ENCODE measurements at regions not wholly inside any gene's neighbourhood (a gene's known extent, or its start where the extent isn't known, plus 50 kb on each side); places are given as distances from the start of the nearest gene placed in this dataset.

DNA sequence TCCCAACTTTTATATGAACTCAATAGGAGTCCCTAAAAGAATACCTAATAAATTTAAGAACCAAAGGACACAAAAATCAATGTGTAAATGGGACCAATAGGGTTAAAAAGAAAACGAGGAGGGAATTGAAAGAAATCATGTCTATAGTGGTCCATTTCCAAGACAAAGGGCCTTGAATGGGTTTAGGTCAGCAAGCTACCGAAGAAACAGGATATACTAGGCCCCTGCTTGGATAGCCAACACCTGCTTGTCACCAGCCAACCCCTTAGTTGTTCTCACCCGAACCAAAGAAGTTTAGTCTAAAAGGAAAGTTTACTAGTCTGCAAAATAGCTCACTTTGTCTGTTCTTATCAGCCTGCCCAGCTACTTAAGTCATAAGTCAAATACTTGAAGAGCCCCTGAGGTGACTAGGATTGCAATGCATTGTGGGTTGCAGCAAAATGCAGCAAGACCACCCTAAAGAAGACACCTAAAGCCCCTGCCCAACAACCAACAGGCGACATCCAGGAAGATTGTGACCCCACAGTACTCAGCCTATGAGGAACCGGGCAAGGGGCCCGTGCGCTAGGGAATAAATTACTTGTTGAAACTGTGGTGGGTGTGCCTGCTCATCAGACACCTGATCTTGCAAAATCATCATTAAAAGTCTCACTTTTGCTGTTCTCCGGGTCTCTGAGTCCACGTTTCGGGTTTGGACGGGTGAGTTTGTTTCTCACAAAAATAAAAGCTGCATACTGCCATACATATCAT is 183.9 kb upstream of the PPP1R26 start:
- DNase-seq (ENCODE audit: low spot score): peak; percentile 24
- H3K4me3 ChIP-seq: no peak overlapping the region
- TF ChIP-seq, protein P1, sequence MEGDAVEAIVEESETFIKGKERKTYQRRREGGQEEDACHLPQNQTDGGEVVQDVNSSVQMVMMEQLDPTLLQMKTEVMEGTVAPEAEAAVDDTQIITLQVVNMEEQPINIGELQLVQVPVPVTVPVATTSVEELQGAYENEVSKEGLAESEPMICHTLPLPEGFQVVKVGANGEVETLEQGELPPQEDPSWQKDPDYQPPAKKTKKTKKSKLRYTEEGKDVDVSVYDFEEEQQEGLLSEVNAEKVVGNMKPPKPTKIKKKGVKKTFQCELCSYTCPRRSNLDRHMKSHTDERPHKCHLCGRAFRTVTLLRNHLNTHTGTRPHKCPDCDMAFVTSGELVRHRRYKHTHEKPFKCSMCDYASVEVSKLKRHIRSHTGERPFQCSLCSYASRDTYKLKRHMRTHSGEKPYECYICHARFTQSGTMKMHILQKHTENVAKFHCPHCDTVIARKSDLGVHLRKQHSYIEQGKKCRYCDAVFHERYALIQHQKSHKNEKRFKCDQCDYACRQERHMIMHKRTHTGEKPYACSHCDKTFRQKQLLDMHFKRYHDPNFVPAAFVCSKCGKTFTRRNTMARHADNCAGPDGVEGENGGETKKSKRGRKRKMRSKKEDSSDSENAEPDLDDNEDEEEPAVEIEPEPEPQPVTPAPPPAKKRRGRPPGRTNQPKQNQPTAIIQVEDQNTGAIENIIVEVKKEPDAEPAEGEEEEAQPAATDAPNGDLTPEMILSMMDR (IDR thresholded peaks at IDR 0.05): no peak
- H3K27ac ChIP-seq: no peak overlapping the region

DNA sequence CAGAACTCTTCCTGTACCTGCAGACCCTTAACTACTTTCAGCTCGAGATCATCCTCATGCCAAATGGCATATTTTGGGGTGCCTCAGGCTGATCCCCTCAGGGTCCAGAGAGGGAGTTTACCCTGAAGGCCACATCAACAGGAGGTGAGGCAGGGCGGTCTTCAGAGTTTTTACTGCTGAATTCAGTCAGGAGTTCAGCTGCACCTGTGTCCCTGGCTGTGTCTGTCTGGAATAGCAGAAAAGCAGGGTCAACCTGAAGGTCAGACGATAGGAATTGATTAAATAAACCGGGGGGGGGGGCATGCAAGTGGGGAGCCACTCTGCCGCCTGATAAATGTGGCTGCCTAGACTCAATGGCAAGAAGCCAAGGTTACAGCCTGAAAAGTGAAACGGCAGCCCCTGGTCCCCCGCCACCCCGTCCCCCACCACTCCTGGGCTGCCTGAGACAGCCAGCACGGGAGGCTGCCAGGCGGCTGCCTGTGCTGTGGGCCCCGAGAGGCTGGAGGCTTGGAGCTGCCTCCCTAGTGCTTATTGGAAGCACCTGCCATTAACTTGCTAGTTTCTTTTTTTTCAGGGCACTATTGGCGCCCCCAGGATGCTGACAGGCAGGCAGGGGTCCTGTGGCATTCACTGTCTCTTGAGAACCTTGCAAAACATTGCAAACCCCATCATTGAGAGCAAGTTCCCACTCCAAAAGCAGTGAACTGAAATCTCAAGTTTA is 182.7 kb upstream of the PPP1R26 start:
- peak; percentile 46 for DNase-seq (ENCODE audit: low spot score)
- no peak overlapping the region for H3K4me3 ChIP-seq
- TF ChIP-seq, protein P1 (IDR thresholded peaks at IDR 0.05): no peak
- H3K27ac ChIP-seq: no peak overlapping the region

DNA sequence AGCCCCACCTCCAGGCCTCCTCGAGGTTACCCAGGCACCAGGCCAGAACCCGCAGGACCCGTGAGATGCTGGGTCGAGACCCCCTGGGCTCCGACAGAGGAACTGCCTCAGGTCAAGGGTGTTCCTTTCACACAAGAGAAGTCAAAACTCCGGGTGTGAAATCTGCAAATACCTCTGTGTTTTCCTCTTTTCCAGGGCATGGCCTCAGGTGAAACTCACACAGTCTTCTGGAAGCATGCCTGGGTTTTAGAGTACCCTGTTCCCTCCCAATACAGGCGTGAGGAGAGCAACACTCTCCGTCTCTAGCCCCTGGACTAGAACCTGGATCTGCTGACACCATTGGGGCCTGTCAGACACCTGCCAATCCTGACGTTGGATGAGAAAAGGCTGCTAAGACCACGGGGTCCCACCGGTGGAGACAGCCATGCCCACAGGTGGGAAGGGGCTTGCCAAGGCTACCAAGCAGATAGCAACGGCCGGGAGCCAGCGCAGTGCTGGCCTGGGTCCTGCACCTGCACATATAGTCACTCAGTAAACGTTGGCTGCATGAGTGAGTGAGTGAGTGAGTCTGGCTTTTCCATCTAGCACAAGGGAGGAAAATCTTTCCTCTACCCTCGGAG is 182.0 kb upstream of the PPP1R26 start:
- Histone ChIP-seq H3K27ac (no peak overlapping the region), H3K4me3 (no peak overlapping the region)
- DNase-seq (ENCODE audit: low spot score): peak; percentile 60
- TF ChIP-seq, protein P1 (IDR thresholded peaks at IDR 0.05): no peak

DNA sequence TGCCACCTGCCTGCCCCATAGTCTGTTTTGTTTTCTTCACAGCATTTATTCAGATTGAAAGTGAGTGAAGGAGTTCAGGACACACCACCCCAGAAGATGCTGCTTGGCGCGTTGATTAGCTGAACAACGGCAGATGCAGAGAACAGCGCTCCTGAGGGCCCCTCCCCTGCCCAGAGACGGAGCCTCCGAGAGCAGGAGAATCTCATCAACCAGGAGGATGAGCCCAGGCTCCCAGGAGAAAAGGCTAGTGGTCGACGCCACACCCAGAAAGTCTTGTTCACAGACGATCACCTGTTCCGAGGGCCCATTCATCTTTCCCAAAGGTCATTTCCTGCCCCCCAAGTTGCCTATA is 180.4 kb upstream of the PPP1R26 start:
- TF ChIP-seq, protein P1 (IDR thresholded peaks at IDR 0.05): no peak

DNA sequence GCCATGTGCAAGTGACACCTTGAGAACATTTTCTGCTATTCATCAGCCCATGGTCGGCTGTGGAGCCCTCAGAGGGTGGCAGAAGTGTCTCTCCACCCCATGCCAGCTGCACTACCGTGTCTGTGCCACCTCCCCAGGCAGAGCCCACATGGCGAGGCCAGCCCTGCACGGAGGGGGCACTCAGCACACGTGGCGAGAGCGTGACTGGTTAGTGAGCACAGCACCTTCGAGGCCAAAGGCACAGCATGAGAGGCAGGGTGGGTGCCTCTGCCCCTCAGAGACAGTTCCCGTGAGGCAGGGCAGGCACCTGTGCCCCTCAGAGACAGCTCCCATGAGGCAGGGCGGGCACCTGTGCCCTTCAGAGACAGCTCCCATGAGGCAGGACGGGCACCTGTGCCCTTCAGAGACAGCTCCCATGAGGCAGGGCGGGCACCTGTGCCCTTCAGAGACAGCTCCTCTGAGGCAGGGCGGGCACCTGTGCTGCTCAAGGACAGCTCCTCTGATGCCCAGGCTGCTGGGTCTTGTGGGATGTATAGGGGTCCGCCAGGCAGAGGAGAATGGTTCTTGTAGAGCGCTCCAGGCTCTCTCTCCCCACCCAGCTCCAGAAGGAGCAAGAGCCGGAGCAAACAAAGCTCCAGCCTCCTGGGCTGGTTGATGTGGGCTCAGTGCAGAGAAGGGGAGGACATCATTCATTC is 179.8 kb upstream of the PPP1R26 start:
- no peak overlapping the region for H3K27ac ChIP-seq
- TF ChIP-seq, protein P1 (IDR thresholded peaks at IDR 0.05): no peak
- H3K4me3 ChIP-seq: no peak overlapping the region
- no peak for DNase-seq (ENCODE audit: low spot score)

More for the DNA sequence above, 180.4 kb upstream of the PPP1R26 start:
- Histone ChIP-seq H3K4me3 (no peak overlapping the region), H3K27ac (no peak overlapping the region)
- DNase-seq (ENCODE audit: low spot score): no peak

DNA sequence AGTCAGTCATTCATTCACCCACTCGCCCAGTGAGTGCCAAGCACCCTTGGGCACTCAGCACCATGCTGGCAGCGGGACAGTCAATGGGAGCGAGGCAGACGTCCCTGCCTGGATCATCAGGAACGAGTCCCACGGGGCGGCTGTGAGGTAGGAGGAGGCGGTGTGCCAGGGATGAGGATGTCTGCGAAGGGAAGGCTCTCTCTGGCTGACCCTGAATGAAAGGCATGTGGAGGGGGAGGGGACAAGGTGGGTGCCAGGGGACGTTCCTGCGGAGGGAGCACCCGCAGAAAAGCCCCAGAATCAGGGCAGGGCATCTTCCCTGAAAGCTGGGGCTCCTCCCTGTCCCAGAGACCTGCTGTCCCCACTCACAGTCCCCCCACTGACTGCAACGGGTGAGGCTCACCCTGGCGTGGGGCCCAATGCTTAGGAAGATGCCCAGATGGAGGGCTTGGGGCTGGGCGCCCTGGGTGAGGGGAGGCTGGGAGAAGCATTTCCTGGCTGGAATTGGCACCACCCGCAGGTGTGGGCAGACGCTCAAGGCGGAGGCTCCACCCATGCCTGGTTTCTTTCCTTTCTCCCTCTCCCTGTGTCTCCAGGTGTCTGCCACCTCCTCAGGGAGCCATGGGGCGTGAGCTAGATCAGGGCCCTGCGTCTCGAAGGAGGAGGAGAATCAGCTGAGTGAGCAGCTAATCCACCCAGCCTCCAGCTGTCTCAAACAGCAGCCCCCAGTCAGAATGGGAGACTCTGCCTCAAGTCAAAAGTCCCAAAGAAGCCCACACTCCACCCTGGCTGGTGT is 179.0 kb upstream of the PPP1R26 start:
- Histone ChIP-seq H3K4me3 (no peak overlapping the region), H3K27ac (no peak overlapping the region)
- TF ChIP-seq, protein P1 (IDR thresholded peaks at IDR 0.05): no peak
- no peak for DNase-seq (ENCODE audit: low spot score)

Data from coronary artery (tissue), 2 donors.